ENCODE measurements at regions not wholly inside any gene's neighbourhood (a gene's known extent, or its start where the extent isn't known, plus 50 kb on each side); places are given as distances from the start of the nearest gene placed in this dataset.

DNA sequence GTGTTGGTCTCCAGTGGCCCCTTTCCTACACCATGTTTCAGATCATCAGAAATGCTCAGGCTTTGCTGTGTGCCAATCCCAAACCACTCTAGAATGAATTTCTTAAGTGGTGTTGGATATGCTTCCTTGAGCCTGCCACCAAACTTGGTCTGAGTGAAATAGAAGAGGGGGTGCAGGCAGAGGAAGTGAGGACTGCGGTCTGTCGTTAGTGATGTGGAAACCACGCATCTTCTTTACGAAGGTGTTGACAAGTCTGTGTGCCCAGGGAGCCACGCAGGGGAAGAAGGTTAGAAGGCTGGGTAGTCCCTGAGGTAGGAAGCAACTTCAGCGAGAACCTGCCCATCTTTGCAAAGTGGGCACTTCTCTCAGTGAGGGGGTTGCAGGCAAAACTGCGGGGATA lies 187.4 kb upstream of the NAV2 start:
- BruUV-seq (replicated peaks) = no TSS peak
- ChIA-PET POLR2A (no interaction called here), CTCF (ENCODE audit: low intra/inter-chr PET ratio) (no interaction called here)
- ATAC-seq = no peak
- Histone ChIP-seq H3K9me1 (ENCODE audit: control insufficient read depth, insufficient read depth, low read length) (no peaks in the 10 kb centered on the region), H3K4me1 (replicated peaks in 1 of 2; ENCODE audit: control insufficient read depth in 2 of 2, insufficient read depth in 2 of 2, low read length in 2 of 2) (no peaks in the 10 kb centered on the region), H3K4me2 (ENCODE audit: insufficient read depth, low read length) (no peak overlapping the region), H3K79me2 (ENCODE audit: control insufficient read depth, insufficient read depth, low read length) (no peaks in the 10 kb centered on the region), H3K9me3 (replicated peaks; ENCODE audit: control insufficient read depth, insufficient read depth, low read depth, low read length) (no peaks in the 10 kb centered on the region), H2AFZ (ENCODE audit: low read depth, low read length) (no peak overlapping the region), H4K20me1 (replicated peaks; ENCODE audit: control insufficient read depth, insufficient read depth, low read length) (no peaks in the 10 kb centered on the region), H3K9ac (ENCODE audit: insufficient read depth in 1 of 2, low read depth in 2 of 2, low read length in 2 of 2) (no peak overlapping the region), H3K36me3 (ENCODE audit: control insufficient read depth, insufficient read depth, low read length) (no peaks in the 10 kb centered on the region), H3K27me3 (ENCODE audit: control insufficient read depth in 2 of 2, insufficient read depth in 2 of 2, low read length in 2 of 2) (peaks cover 0 to 17% of the 10 kb centered on the region in 2 experiments; a peak in 2 of 5 replicates), H3K4me3 (no peak overlapping the region), H3K27ac (ENCODE audit: extremely low read depth, low read depth, low read length) (no peak overlapping the region)
- DNase-seq (ENCODE audit: extremely low read depth in 1 of 4, low spot score in 3 of 4) = no peak
- FAIRE-seq = no peak
- 0% methylated on average over 7 of the region's 7 CpGs for WGBS (ENCODE audit: insufficient coverage, low coverage, missing lambda C conversion rate)
- intact Hi-C loops (cut with micrococcal nuclease) (no loop called here), in situ Hi-C loops (cut with MboI) (no loop called here)
- TF ChIP-seq, protein P1, sequence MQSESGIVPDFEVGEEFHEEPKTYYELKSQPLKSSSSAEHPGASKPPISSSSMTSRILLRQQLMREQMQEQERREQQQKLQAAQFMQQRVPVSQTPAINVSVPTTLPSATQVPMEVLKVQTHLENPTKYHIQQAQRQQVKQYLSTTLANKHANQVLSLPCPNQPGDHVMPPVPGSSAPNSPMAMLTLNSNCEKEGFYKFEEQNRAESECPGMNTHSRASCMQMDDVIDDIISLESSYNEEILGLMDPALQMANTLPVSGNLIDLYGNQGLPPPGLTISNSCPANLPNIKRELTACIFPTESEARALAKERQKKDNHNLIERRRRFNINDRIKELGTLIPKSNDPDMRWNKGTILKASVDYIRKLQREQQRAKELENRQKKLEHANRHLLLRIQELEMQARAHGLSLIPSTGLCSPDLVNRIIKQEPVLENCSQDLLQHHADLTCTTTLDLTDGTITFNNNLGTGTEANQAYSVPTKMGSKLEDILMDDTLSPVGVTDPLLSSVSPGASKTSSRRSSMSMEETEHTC (IDR thresholded peaks at IDR 0.05) = no peak
- no peak for TF ChIP-seq YY1 (IDR thresholded peaks at IDR 0.05; ENCODE audit: borderline replicate concordance in 1 of 3, control insufficient read depth in 1 of 3, extremely low read depth in 1 of 3, insufficient read depth in 3 of 3, insufficient read length in 1 of 3, insufficient replicate concordance in 2 of 3, low read depth in 1 of 3, low read length in 2 of 3)
- TF ChIP-seq ZNF668 (CRISPR knock-in tag; IDR thresholded peaks at IDR 0.05) = no peak
- no peak for TF ChIP-seq ZFPM2 (CRISPR knock-in tag; IDR thresholded peaks at IDR 0.05)
- TF ChIP-seq, protein P2, sequence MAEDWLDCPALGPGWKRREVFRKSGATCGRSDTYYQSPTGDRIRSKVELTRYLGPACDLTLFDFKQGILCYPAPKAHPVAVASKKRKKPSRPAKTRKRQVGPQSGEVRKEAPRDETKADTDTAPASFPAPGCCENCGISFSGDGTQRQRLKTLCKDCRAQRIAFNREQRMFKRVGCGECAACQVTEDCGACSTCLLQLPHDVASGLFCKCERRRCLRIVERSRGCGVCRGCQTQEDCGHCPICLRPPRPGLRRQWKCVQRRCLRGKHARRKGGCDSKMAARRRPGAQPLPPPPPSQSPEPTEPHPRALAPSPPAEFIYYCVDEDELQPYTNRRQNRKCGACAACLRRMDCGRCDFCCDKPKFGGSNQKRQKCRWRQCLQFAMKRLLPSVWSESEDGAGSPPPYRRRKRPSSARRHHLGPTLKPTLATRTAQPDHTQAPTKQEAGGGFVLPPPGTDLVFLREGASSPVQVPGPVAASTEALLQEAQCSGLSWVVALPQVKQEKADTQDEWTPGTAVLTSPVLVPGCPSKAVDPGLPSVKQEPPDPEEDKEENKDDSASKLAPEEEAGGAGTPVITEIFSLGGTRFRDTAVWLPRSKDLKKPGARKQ (CRISPR knock-in tag; IDR thresholded peaks at IDR 0.05) = no peak
- TF ChIP-seq, protein P3, sequence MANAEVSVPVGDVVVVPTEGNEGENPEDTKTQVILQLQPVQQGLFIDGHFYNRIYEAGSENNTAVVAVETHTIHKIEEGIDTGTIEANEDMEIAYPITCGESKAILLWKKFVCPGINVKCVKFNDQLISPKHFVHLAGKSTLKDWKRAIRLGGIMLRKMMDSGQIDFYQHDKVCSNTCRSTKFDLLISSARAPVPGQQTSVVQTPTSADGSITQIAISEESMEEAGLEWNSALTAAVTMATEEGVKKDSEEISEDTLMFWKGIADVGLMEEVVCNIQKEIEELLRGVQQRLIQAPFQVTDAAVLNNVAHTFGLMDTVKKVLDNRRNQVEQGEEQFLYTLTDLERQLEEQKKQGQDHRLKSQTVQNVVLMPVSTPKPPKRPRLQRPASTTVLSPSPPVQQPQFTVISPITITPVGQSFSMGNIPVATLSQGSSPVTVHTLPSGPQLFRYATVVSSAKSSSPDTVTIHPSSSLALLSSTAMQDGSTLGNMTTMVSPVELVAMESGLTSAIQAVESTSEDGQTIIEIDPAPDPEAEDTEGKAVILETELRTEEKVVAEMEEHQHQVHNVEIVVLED (CRISPR knock-in tag; IDR thresholded peaks at IDR 0.05) = no peak
- TF ChIP-seq, protein P4, sequence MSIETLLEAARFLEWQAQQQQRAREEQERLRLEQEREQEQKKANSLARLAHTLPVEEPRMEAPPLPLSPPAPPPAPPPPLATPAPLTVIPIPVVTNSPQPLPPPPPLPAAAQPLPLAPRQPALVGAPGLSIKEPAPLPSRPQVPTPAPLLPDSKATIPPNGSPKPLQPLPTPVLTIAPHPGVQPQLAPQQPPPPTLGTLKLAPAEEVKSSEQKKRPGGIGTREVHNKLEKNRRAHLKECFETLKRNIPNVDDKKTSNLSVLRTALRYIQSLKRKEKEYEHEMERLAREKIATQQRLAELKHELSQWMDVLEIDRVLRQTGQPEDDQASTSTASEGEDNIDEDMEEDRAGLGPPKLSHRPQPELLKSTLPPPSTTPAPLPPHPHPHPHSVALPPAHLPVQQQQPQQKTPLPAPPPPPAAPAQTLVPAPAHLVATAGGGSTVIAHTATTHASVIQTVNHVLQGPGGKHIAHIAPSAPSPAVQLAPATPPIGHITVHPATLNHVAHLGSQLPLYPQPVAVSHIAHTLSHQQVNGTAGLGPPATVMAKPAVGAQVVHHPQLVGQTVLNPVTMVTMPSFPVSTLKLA (conservative IDR thresholded peaks at IDR 0.05) = no peak
- no peak for TF ChIP-seq PTTG1 (tag; IDR thresholded peaks at IDR 0.05; ENCODE audit: low read depth)
- no peak for TF ChIP-seq BRF1 (IDR thresholded peaks at IDR 0.05; ENCODE audit: borderline replicate concordance, extremely low read depth, insufficient read length)
- no peak for TF ChIP-seq FOXK1 (CRISPR knock-in tag; IDR thresholded peaks at IDR 0.05; ENCODE audit: borderline replicate concordance)
- no peak for TF ChIP-seq ZSCAN29 (IDR thresholded peaks at IDR 0.05)
- no peak for TF ChIP-seq HDGF (IDR thresholded peaks at IDR 0.05)
- TF ChIP-seq ZNF184 (CRISPR knock-in tag; IDR thresholded peaks at IDR 0.05) = no peak
- TF ChIP-seq ZNF561 (CRISPR knock-in tag; conservative IDR thresholded peaks at IDR 0.05) = no peak
- no peak for TF ChIP-seq HDAC8 (tag; IDR thresholded peaks at IDR 0.05)
